HG03521 (cell line): ENCODE measurements at regions not wholly inside any gene's neighbourhood (a gene's known extent, or its start where the extent isn't known, plus 50 kb on each side); places are given as distances from the start of the nearest gene placed in this dataset.

Source experiments
- ATAC-seq: cut with Tn5 transposase; IDR thresholded peaks from one replicate; pipeline ENCODE4 v1.9.1; 2021; ENCODE audit warnings: mild to moderate bottlenecking, moderate library complexity; ENCODE audit not compliant: unreplicated experiment

GRCh38 chr22:49259839-49260615, 567.6 kb downstream of the BRD1 start:
- ATAC-seq, result no peak

- no peak for ATAC-seq
These were observed 569.3 kb downstream of the BRD1 start for GRCh38 chr22:49258107-49259010.

GRCh38 chr22:49257551-49257961, 570.1 kb downstream of the BRD1 start:
- no peak for ATAC-seq

- ATAC-seq, result no peak
These were observed 571.8 kb downstream of the BRD1 start for GRCh38 chr22:49255741-49256318.

GRCh38 chr22:49255154-49255553, 572.5 kb downstream of the BRD1 start:
- ATAC-seq, result no peak

DNA sequence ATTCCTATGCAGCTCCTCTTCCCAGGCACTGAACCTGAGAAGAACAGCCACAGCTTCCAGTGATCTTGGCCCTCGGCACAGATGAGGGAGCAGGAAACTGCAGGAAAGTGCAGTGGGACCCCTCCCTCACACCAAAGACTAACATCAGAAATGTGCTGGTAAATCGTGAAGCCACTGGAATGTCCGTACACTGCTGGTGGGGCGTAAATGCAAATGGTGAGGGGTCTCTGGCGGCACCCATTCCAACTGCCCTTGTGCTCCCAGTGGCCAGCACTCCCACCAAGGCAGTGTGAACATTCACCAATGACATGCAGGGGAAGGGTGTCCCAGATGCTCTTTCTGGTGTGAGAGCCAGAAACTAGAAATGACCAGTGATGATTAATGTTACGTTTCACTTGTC, 574.0 kb downstream of the BRD1 start:
- no peak for ATAC-seq

GRCh38 chr22:49251371-49251770, 576.3 kb downstream of the BRD1 start:
- ATAC-seq, result no peak

GRCh38 chr22:49247194-49247924, 580.3 kb downstream of the BRD1 start:
- no peak for ATAC-seq

DNA sequence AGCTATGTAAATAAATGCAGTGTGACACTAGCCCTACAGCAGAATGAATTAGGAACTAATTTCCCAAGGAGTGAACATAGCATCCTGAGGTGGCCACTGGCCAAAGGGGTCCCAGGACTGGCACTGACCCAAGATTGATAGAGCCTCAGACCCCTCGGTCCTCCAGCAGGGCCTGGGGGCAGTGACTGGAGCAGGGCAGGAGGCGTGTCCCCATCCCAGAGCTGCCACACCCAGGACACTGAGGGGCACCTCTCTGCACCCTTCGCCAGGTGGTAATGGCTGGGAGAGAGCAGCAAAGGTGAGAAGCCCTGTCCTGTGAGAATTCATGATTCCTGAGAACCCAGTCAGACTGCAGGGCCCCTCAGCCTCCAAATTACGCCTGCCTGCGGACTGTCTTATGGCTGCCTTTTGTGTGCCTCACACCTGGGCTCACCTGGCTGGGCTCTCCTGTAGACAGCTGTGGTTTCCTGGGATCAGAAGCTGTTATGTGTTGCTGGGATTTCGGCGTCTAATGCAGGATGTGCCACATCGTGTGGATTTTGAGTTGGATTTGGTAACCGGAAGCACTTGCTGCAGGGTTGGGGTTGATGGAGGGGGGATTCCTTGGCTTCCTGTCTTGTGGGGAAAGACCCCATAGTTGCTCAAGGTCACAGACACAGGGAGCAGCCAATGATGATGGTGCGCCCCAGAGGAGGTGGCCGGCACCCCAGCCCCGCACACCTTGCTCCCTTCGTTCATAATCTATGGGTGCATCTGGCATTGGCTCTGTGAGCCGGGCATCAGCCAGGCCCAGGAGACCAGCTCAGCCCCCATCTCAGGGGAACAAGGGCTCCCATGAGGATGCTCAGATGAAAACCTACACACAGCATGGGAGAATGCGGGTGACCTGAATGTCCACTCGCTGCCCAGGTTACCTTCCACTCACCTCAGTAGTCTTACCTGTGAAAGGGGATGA, 582.9 kb downstream of the BRD1 start:
- ATAC-seq, result no peak

GRCh38 chr22:49243965-49244364, 583.7 kb downstream of the BRD1 start:
- no peak for ATAC-seq

- no peak for ATAC-seq
These were observed 584.3 kb downstream of the BRD1 start for GRCh38 chr22:49243335-49243734.

DNA sequence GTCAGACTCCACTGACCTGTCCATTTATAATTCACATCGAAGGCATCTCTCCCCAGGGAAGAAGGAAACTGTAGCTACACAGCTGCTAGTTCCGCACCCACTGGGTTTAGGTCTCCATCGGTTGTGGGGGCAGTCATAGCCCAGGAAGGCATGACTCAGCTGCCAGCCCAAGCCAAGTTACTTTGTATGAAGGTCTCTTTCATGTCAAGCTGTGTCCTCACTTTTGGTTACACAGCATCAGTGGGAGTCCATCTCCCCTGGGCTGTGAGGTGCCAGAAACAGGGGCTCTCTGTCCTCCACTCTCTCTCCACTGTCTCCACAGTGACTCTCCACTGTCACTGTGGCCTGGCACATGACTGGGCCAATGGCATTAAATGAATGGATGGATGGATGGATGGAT, 585.2 kb downstream of the BRD1 start:
- no peak for ATAC-seq

GRCh38 chr22:49241174-49241851, 586.4 kb downstream of the BRD1 start:
- ATAC-seq, result no peak

- no peak for ATAC-seq
These were observed 587.2 kb downstream of the BRD1 start for GRCh38 chr22:49240472-49240871.

GRCh38 chr22:49240016-49240380, 587.7 kb downstream of the BRD1 start:
- ATAC-seq, result no peak

DNA sequence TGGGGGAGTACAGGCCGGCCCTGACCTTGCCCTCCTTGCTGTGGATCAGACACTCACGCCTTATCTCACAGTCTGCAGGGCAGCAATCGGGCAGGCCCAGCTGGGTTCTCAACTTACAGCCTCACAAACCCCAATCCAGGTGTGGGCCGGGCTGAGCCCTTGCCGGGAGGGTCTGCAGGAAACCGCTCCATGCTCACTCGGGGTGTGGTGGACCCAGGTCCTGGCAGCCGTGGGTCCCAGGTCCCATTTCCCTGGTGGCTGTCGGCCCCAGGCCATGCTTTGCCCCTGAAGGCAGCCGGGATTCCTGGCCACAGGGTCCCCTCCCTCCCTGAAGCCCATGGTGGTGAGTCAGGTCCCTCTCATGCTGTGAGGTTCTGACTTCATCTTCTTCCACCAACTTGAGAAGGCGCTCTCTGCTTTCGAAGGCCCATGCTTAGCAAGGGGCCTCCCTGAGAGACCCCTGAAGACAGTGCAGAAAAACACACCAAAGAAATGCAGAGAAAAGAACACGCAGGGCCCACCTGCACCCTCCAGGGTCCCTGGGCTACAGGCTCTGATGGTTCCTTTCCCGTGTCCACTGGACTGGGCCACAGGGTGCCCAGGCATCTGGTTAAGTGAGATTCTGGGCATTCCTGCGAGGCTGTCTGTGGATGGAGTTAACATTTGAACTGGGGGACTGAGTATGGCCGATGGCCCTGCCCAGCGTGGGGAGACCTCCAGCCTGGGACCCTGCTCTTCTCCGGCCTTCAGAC, 588.2 kb downstream of the BRD1 start:
- ATAC-seq, result no peak

- ATAC-seq, result no peak
These were observed 589.2 kb downstream of the BRD1 start for GRCh38 chr22:49238181-49239141.

GRCh38 chr22:49237703-49238102, 590.0 kb downstream of the BRD1 start:
- no peak for ATAC-seq
